Activated gamma-delta T cell treated with anti-CD3 and anti-CD28 coated beads, Interleukin-2, amount 50 U/mL, for 16 hours (primary cell): ENCODE measurements at regions not wholly inside any gene's neighbourhood (a gene's known extent, or its start where the extent isn't known, plus 50 kb on each side); places are given as distances from the start of the nearest gene placed in this dataset.

ENCODE experiments used
- DNase-seq: peaks from one replicate; pipeline ENCODE4 v3.0.0-alpha.2; 2020; ENCODE audit warnings: low read depth

GRCh38 chr2:16134436-16135165 is 194.3 kb downstream of the MYCN start:
- no peak for DNase-seq

- no peak for DNase-seq
These were observed 190.6 kb downstream of the MYCN start for GRCh38 chr2:16130906-16131400.

- no peak for DNase-seq
These were observed 190.2 kb downstream of the MYCN start for GRCh38 chr2:16130541-16130880.

- DNase-seq: no peak
These were observed 189.6 kb downstream of the MYCN start for GRCh38 chr2:16129716-16130540.

GRCh38 chr2:16128746-16129610 is 188.6 kb downstream of the MYCN start:
- DNase-seq: no peak

- no peak for DNase-seq
These were observed 187.6 kb downstream of the MYCN start for GRCh38 chr2:16127958-16128357.

- DNase-seq: no peak
These were observed 187.1 kb downstream of the MYCN start for GRCh38 chr2:16127276-16127940.

GRCh38 chr2:16126517-16127275 is 186.3 kb downstream of the MYCN start:
- no peak for DNase-seq

- no peak for DNase-seq
These were observed 185.5 kb downstream of the MYCN start for GRCh38 chr2:16125614-16126516.

- DNase-seq: no peak
These were observed 184.7 kb downstream of the MYCN start for GRCh38 chr2:16124881-16125613.

- no peak for DNase-seq
These were observed 183.8 kb downstream of the MYCN start for GRCh38 chr2:16123856-16124780.

GRCh38 chr2:16123421-16123820 is 183.1 kb downstream of the MYCN start:
- DNase-seq: no peak

GRCh38 chr2:16122556-16122955 is 182.2 kb downstream of the MYCN start:
- DNase-seq: no peak

GRCh38 chr2:16121986-16122390 is 181.6 kb downstream of the MYCN start:
- DNase-seq: no peak

GRCh38 chr2:16121231-16121985 is 181.1 kb downstream of the MYCN start:
- no peak for DNase-seq

GRCh38 chr2:16120591-16121180 is 180.3 kb downstream of the MYCN start:
- no peak for DNase-seq

- DNase-seq: no peak
These were observed 179.4 kb downstream of the MYCN start for GRCh38 chr2:16119741-16120140.
